SU-DHL-6 (cell line): ENCODE measurements at regions not wholly inside any gene's neighbourhood (a gene's known extent, or its start where the extent isn't known, plus 50 kb on each side); places are given as distances from the start of the nearest gene placed in this dataset.

Experiments used
- H2AFZ ChIP-seq: fragments of 200-600 bp; sonication (generic); 2 replicates; pipeline ENCODE4 v1.6.1; 2014; ENCODE audit warnings: low read depth, mild to moderate bottlenecking, moderate library complexity, mixed read lengths, antibody characterized with exemption, low read length; ENCODE audit not compliant: severe bottlenecking
- H3F3A ChIP-seq: fragments of 200-600 bp; shearing (Covaris generic); 2 replicates; pipeline ENCODE4 v1.6.0; 2016; ENCODE audit warnings: antibody characterized with exemption, mild to moderate bottlenecking; ENCODE audit not compliant: insufficient read depth
- H3K27ac ChIP-seq: fragments of 200-600 bp; sonication (generic); 2 replicates; pipeline ENCODE4 v1.5.1; 2016; ENCODE audit warnings: low read depth, mild to moderate bottlenecking, low read length, moderate library complexity, mixed read lengths
- H3K27me3 ChIP-seq: fragments of 200-600 bp; sonication (generic), shearing (Covaris generic); 2 replicates; pipeline ENCODE4 v1.6.0; 2014; ENCODE audit warnings: mild to moderate bottlenecking, low read length
- H3K36me3 ChIP-seq: fragments of 200-600 bp; sonication (generic); 2 replicates; pipeline ENCODE4 v1.6.1; 2014; ENCODE audit warnings: mild to moderate bottlenecking, low read length, mixed read lengths
- H3K4me2 ChIP-seq: fragments of 300-600, 200-600 bp; shearing (Covaris generic), sonication (generic); 2 replicates; pipeline ENCODE4 v1.6.0; 2014; ENCODE audit warnings: low read length, low read depth, mild to moderate bottlenecking; ENCODE audit not compliant: poor library complexity, severe bottlenecking
- H3K4me3 ChIP-seq: fragments of 200-600 bp; sonication (generic); 2 replicates; pipeline ENCODE4 v1.5.1; 2014; ENCODE audit warnings: antibody characterized with exemption, low read length, mild to moderate bottlenecking, mixed read lengths; ENCODE audit not compliant: insufficient read depth, poor library complexity, severe bottlenecking
- H3K79me2 ChIP-seq: fragments of 200-600 bp; sonication (generic); 2 replicates; pipeline ENCODE4 v1.6.1; 2014; ENCODE audit warnings: mild to moderate bottlenecking, low read length, moderate library complexity; ENCODE audit not compliant: insufficient read depth
- H3K9ac ChIP-seq: fragments of 200-600 bp; sonication (generic); 2 replicates; pipeline ENCODE4 v1.7.0; 2014; ENCODE audit warnings: mild to moderate bottlenecking, low read length
- H3K9me2 ChIP-seq: fragments of 200-600 bp; sonication (generic); replicated peaks from 2 replicates; pipeline ENCODE4 v1.6.1; 2014; ENCODE audit warnings: low read length; ENCODE audit not compliant: insufficient read depth
- H3K9me3 ChIP-seq: fragments of 200-600 bp; sonication (generic); 2 replicates; pipeline ENCODE4 v1.6.1; 2014; ENCODE audit warnings: low read length, mixed read lengths; ENCODE audit not compliant: insufficient read depth
- H4K20me1 ChIP-seq: fragments of 200-600 bp; sonication (generic); 2 replicates; pipeline ENCODE4 v1.6.1; 2014; ENCODE audit warnings: low read depth, mild to moderate bottlenecking, antibody characterized with exemption, low read length, moderate library complexity, mixed read lengths
- EZH2phosphoT487 ChIP-seq: fragments of 200-600 bp; sonication (generic), shearing (Covaris generic); conservative IDR thresholded peaks from 2 replicates; pipeline ENCODE4 v1.6.1; 2018; ENCODE audit warnings: mild to moderate bottlenecking, antibody characterized with exemption, low read length, moderate library complexity, mixed read lengths
- TF ChIP-seq, protein P1 (sequence below): fragments of 200-600 bp; sonication (generic); IDR thresholded peaks from one replicate; pipeline ENCODE4 v1.5.1; 2017; ENCODE audit warnings: antibody characterized with exemption, mild to moderate bottlenecking, low read length, moderate library complexity; ENCODE audit not compliant: insufficient read depth, poor library complexity, severe bottlenecking

GRCh38 chr18:25726298-25726697, 364.1 kb downstream of the SS18 start:
- no peak overlapping the region for H3K27ac ChIP-seq
- H3K9me3 ChIP-seq = 0 out of 2 replicates have a peak, but pooled peaks cover 4% of the 10 kb centered on the region
- H3K4me2 ChIP-seq = no peak overlapping the region
- no peaks in the 10 kb centered on the region for H3K9me2 ChIP-seq
- no peaks in the 10 kb centered on the region for H3F3A ChIP-seq
- TF ChIP-seq EZH2phosphoT487 = no peak
- TF ChIP-seq, protein P1, sequence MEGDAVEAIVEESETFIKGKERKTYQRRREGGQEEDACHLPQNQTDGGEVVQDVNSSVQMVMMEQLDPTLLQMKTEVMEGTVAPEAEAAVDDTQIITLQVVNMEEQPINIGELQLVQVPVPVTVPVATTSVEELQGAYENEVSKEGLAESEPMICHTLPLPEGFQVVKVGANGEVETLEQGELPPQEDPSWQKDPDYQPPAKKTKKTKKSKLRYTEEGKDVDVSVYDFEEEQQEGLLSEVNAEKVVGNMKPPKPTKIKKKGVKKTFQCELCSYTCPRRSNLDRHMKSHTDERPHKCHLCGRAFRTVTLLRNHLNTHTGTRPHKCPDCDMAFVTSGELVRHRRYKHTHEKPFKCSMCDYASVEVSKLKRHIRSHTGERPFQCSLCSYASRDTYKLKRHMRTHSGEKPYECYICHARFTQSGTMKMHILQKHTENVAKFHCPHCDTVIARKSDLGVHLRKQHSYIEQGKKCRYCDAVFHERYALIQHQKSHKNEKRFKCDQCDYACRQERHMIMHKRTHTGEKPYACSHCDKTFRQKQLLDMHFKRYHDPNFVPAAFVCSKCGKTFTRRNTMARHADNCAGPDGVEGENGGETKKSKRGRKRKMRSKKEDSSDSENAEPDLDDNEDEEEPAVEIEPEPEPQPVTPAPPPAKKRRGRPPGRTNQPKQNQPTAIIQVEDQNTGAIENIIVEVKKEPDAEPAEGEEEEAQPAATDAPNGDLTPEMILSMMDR = no peak
- no peaks in the 10 kb centered on the region for H3K27me3 ChIP-seq
- no peaks in the 10 kb centered on the region for H4K20me1 ChIP-seq
- no peak overlapping the region for H2AFZ ChIP-seq
- H3K79me2 ChIP-seq = no peaks in the 10 kb centered on the region
- no peak overlapping the region for H3K4me3 ChIP-seq
- no peaks in the 10 kb centered on the region for H3K36me3 ChIP-seq
- H3K9ac ChIP-seq = no peak overlapping the region

- H3F3A ChIP-seq = no peaks in the 10 kb centered on the region
- no peak overlapping the region for H3K27ac ChIP-seq
- TF ChIP-seq, protein P1 = no peak
- no peak for TF ChIP-seq EZH2phosphoT487
- H2AFZ ChIP-seq = no peak overlapping the region
- no peaks in the 10 kb centered on the region for H3K9me2 ChIP-seq
- no peak overlapping the region for H3K4me3 ChIP-seq
- no peaks in the 10 kb centered on the region for H4K20me1 ChIP-seq
- no peaks in the 10 kb centered on the region for H3K36me3 ChIP-seq
- no peaks in the 10 kb centered on the region for H3K79me2 ChIP-seq
- no peaks in the 10 kb centered on the region for H3K27me3 ChIP-seq
- no peak overlapping the region for H3K4me2 ChIP-seq
- H3K9ac ChIP-seq = no peak overlapping the region
- H3K9me3 ChIP-seq = 0 out of 2 replicates have a peak, but pooled peaks cover under 1% of the 10 kb centered on the region
Measured at GRCh38 chr18:25725501-25725900, 364.9 kb downstream of the SS18 start.

GRCh38 chr18:25724997-25725396, 365.4 kb downstream of the SS18 start:
- no peak for TF ChIP-seq EZH2phosphoT487
- TF ChIP-seq, protein P1 = no peak
- no peaks in the 10 kb centered on the region for H3K79me2 ChIP-seq
- H3K4me2 ChIP-seq = no peak overlapping the region

DNA sequence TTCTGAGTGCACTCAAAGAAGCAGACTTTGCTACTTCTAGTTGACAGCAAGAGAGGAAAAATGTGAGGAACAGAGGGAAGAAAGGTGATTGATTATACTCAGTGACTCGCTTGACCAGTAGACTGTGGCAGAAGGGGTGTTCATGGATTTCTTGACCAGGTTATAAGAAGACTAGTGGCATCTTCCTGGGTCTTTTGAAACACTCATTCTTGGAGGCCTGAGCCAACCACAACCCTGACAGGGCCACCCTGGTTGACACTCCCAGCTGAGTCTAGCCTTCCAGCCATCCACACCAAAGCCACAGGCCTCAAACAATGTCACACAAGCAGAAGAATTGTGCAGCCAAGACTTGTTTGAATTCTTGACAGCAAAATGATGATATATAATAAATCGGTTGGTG, 366.3 kb downstream of the SS18 start:
- H3K9me3 ChIP-seq = no peaks in the 10 kb centered on the region
- no peaks in the 10 kb centered on the region for H4K20me1 ChIP-seq
- no peak for TF ChIP-seq EZH2phosphoT487
- TF ChIP-seq, protein P1 = no peak
- no peak overlapping the region for H3K4me3 ChIP-seq
- H3F3A ChIP-seq = no peaks in the 10 kb centered on the region
- H3K9ac ChIP-seq = no peak overlapping the region
- H3K36me3 ChIP-seq = no peaks in the 10 kb centered on the region
- no peak overlapping the region for H2AFZ ChIP-seq
- H3K27ac ChIP-seq = no peak overlapping the region
- no peaks in the 10 kb centered on the region for H3K79me2 ChIP-seq
- H3K27me3 ChIP-seq = no peaks in the 10 kb centered on the region
- no peaks in the 10 kb centered on the region for H3K9me2 ChIP-seq
- no peak overlapping the region for H3K4me2 ChIP-seq

More at GRCh38 chr18:25724997-25725396, 365.4 kb downstream of the SS18 start:
- Histone ChIP-seq H3K27ac (no peak overlapping the region), H2AFZ (no peak overlapping the region), H3K9me2 (no peaks in the 10 kb centered on the region), H3K9me3 (no peaks in the 10 kb centered on the region), H3F3A (no peaks in the 10 kb centered on the region), H4K20me1 (no peaks in the 10 kb centered on the region), H3K27me3 (no peaks in the 10 kb centered on the region), H3K9ac (no peak overlapping the region), H3K36me3 (no peaks in the 10 kb centered on the region), H3K4me3 (no peak overlapping the region)
